ENCODE measurements at regions not wholly inside any gene's neighbourhood (a gene's known extent, or its start where the extent isn't known, plus 50 kb on each side); places are given as distances from the start of the nearest gene placed in this dataset.
"Not testable (repeated sequence)": the region's sequence is repeated elsewhere in the genome, so short reads cannot be mapped to it uniquely, and the experiment has no call there.

DNA sequence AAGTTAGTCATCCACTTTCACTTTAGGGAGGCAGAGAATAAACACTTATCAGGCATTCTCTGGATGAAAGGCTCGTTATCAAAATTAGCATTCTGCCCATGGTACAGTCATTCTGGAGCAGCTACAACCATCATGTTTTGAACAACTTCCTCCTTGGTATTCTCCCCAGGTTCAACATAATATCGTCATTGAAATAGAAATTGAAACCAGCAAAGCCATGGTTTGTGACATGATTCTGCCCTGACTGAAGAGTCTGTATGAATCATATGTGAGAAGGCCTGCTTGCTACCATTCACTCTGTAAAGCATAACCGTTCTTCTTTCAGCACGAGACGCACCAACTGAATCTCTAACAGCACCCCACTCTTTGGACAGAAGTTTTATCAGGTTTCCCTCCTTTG lies 127.5 kb upstream of the RADX start:
- no peaks in the 10 kb centered on the region for H3F3A ChIP-seq (ENCODE audit: insufficient read depth, low read length, poor library complexity, severe bottlenecking)
- no peak overlapping the region for H3K9ac ChIP-seq (ENCODE audit: low read length)
- H3K79me2 ChIP-seq (replicated peaks; ENCODE audit: insufficient read depth, low read length), result no peaks in the 10 kb centered on the region
- TF ChIP-seq TAF1 (IDR thresholded peaks at IDR 0.05; ENCODE audit: low read depth), result no peak
- no peak for TF ChIP-seq SMC3 (conservative IDR thresholded peaks at IDR 0.05; ENCODE audit: poor library complexity)
- TF ChIP-seq RAD21 (conservative IDR thresholded peaks at IDR 0.05), result no peak
- TF ChIP-seq, protein P1, sequence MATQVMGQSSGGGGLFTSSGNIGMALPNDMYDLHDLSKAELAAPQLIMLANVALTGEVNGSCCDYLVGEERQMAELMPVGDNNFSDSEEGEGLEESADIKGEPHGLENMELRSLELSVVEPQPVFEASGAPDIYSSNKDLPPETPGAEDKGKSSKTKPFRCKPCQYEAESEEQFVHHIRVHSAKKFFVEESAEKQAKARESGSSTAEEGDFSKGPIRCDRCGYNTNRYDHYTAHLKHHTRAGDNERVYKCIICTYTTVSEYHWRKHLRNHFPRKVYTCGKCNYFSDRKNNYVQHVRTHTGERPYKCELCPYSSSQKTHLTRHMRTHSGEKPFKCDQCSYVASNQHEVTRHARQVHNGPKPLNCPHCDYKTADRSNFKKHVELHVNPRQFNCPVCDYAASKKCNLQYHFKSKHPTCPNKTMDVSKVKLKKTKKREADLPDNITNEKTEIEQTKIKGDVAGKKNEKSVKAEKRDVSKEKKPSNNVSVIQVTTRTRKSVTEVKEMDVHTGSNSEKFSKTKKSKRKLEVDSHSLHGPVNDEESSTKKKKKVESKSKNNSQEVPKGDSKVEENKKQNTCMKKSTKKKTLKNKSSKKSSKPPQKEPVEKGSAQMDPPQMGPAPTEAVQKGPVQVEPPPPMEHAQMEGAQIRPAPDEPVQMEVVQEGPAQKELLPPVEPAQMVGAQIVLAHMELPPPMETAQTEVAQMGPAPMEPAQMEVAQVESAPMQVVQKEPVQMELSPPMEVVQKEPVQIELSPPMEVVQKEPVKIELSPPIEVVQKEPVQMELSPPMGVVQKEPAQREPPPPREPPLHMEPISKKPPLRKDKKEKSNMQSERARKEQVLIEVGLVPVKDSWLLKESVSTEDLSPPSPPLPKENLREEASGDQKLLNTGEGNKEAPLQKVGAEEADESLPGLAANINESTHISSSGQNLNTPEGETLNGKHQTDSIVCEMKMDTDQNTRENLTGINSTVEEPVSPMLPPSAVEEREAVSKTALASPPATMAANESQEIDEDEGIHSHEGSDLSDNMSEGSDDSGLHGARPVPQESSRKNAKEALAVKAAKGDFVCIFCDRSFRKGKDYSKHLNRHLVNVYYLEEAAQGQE (IDR thresholded peaks at IDR 0.05; ENCODE audit: borderline replicate concordance), result no peak
- TF ChIP-seq MXI1 (conservative IDR thresholded peaks at IDR 0.05; ENCODE audit: poor library complexity, severe bottlenecking), result no peak
- no peak for TF ChIP-seq EZH2 (IDR thresholded peaks at IDR 0.05; ENCODE audit: borderline replicate concordance, insufficient read depth, low read length, poor library complexity, severe bottlenecking)
- TF ChIP-seq, protein P2, sequence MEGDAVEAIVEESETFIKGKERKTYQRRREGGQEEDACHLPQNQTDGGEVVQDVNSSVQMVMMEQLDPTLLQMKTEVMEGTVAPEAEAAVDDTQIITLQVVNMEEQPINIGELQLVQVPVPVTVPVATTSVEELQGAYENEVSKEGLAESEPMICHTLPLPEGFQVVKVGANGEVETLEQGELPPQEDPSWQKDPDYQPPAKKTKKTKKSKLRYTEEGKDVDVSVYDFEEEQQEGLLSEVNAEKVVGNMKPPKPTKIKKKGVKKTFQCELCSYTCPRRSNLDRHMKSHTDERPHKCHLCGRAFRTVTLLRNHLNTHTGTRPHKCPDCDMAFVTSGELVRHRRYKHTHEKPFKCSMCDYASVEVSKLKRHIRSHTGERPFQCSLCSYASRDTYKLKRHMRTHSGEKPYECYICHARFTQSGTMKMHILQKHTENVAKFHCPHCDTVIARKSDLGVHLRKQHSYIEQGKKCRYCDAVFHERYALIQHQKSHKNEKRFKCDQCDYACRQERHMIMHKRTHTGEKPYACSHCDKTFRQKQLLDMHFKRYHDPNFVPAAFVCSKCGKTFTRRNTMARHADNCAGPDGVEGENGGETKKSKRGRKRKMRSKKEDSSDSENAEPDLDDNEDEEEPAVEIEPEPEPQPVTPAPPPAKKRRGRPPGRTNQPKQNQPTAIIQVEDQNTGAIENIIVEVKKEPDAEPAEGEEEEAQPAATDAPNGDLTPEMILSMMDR (IDR thresholded peaks at IDR 0.05; ENCODE audit: poor library complexity, severe bottlenecking), result no peak
- no peak for TF ChIP-seq POLR2AphosphoS5 (IDR thresholded peaks at IDR 0.05)
- TF ChIP-seq EP300 (conservative IDR thresholded peaks at IDR 0.05; ENCODE audit: poor library complexity, severe bottlenecking), result no peak
- H3K4me2 ChIP-seq (ENCODE audit: low read length), result no peak overlapping the region
- no peak overlapping the region for H2AFZ ChIP-seq (ENCODE audit: low read depth, low read length)
- H3K9me3 ChIP-seq (ENCODE audit: low read length), result no peaks in the 10 kb centered on the region
- no peaks in the 10 kb centered on the region for H3K27me3 ChIP-seq (ENCODE audit: insufficient read depth, low read depth, low read length)
- H3K27ac ChIP-seq (ENCODE audit: low read length), result no peak overlapping the region
- H3K9me2 ChIP-seq (ENCODE audit: insufficient read depth, low read length), result no peaks in the 10 kb centered on the region
- H3K36me3 ChIP-seq (ENCODE audit: insufficient read depth, low read length), result no peaks in the 10 kb centered on the region
- no peaks in the 10 kb centered on the region for H4K20me1 ChIP-seq (ENCODE audit: insufficient read depth)
- H3K4me3 ChIP-seq (ENCODE audit: low read length), result no peak overlapping the region

DNA sequence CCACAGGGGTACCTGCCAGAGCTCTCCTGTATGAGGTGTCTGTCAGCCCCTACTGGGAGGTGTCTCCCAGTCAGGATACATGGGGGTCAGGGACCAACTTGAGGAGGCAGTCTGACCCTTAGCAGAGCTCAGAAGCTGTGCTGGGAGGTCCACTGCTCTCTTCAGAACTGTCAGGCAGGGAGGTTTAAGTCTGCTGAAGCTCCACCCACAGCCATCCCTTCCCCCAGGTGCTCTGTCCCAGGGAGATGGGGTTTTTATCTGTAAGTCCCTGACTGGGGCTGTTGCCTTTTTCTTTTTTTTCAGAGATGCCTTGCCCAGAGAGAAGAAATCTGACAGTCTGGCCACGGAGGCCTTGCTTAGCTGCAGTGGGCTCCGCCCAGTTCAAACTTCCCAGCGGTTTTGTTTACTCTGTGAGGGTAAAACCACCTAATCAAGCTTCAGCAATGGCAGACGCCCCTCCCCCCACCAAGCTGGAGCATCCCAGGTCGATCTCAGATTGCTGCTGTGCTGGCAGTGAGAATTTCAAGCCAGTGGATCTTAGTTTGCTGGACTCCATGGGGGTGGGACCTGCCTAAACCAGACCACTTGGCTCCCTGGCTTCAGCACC lies 118.5 kb upstream of the RADX start:
- H3K4me2 ChIP-seq (ENCODE audit: low read length); H3K36me3 ChIP-seq (ENCODE audit: insufficient read depth, low read length); H3K27me3 ChIP-seq (ENCODE audit: insufficient read depth, low read depth, low read length); H4K20me1 ChIP-seq (ENCODE audit: insufficient read depth); H3K9me3 ChIP-seq (ENCODE audit: low read length); H2AFZ ChIP-seq (ENCODE audit: low read depth, low read length); H3K9me2 ChIP-seq (ENCODE audit: insufficient read depth, low read length); H3K9ac ChIP-seq (ENCODE audit: low read length); H3K79me2 ChIP-seq (replicated peaks; ENCODE audit: insufficient read depth, low read length); H3K4me3 ChIP-seq (ENCODE audit: low read length); H3K27ac ChIP-seq (ENCODE audit: low read length); H3F3A ChIP-seq (ENCODE audit: insufficient read depth, low read length, poor library complexity, severe bottlenecking): not testable (repeated sequence)

DNA sequence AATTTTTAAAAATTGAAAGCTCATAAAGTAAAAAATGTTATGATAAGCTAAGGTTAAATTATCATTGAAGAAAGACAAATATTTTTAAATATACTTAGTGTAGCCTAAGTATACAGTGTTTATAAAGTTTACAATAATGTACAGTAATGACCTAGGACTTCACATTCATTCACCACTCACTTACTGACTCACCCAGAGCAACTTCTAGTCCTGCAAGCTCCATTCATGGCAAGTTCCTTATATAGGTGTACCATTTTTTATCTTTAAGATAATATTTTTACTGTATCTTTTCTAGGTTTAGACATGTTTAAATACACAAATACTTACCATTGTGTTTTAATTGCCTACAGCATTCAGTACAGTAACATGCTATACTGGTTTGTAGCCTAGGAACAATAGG lies 112.3 kb upstream of the RADX start:
- no peak overlapping the region for H3K27ac ChIP-seq (ENCODE audit: low read length)
- H3K9me2 ChIP-seq (ENCODE audit: insufficient read depth, low read length), result no peaks in the 10 kb centered on the region
- H4K20me1 ChIP-seq (ENCODE audit: insufficient read depth), result no peaks in the 10 kb centered on the region
- no peaks in the 10 kb centered on the region for H3K36me3 ChIP-seq (ENCODE audit: insufficient read depth, low read length)
- H2AFZ ChIP-seq (ENCODE audit: low read depth, low read length), result no peak overlapping the region
- no peak overlapping the region for H3K4me2 ChIP-seq (ENCODE audit: low read length)
- H3K4me3 ChIP-seq (ENCODE audit: low read length), result no peak overlapping the region
- no peak overlapping the region for H3K9ac ChIP-seq (ENCODE audit: low read length)
- H3K79me2 ChIP-seq (replicated peaks; ENCODE audit: insufficient read depth, low read length), result no peaks in the 10 kb centered on the region
- TF ChIP-seq SMC3 (conservative IDR thresholded peaks at IDR 0.05; ENCODE audit: poor library complexity), result no peak
- no peak for TF ChIP-seq POLR2AphosphoS5 (IDR thresholded peaks at IDR 0.05)
- no peak for TF ChIP-seq RAD21 (conservative IDR thresholded peaks at IDR 0.05)
- TF ChIP-seq, protein P2 (IDR thresholded peaks at IDR 0.05; ENCODE audit: poor library complexity, severe bottlenecking), result no peak
- no peak for TF ChIP-seq EZH2 (IDR thresholded peaks at IDR 0.05; ENCODE audit: borderline replicate concordance, insufficient read depth, low read length, poor library complexity, severe bottlenecking)
- no peak for TF ChIP-seq TAF1 (IDR thresholded peaks at IDR 0.05; ENCODE audit: low read depth)
- no peak for TF ChIP-seq MXI1 (conservative IDR thresholded peaks at IDR 0.05; ENCODE audit: poor library complexity, severe bottlenecking)
- H3K9me3 ChIP-seq (ENCODE audit: low read length), result no peaks in the 10 kb centered on the region
- H3F3A ChIP-seq (ENCODE audit: insufficient read depth, low read length, poor library complexity, severe bottlenecking), result no peaks in the 10 kb centered on the region
- no peaks in the 10 kb centered on the region for H3K27me3 ChIP-seq (ENCODE audit: insufficient read depth, low read depth, low read length)

All from neural cell (in vitro differentiated cells).